ENCODE measurements at regions not wholly inside any gene's neighbourhood (a gene's known extent, or its start where the extent isn't known, plus 50 kb on each side); places are given as distances from the start of the nearest gene placed in this dataset.
"Not testable (repeated sequence)": the region's sequence is repeated elsewhere in the genome, so short reads cannot be mapped to it uniquely, and the experiment has no call there.

GRCh38 chr5:27103486-27103885 is 65.1 kb upstream of the CDH9 start:
- no peak for DNase-seq (ENCODE audit: low read depth in 2 of 2)

- DNase-seq (ENCODE audit: low read depth in 2 of 2), result not testable (repeated sequence)
Measured at GRCh38 chr5:27095761-27096160, 57.4 kb upstream of the CDH9 start.

- no peak for DNase-seq (ENCODE audit: low read depth in 2 of 2)
Measured at GRCh38 chr5:27093279-27093678, 54.9 kb upstream of the CDH9 start.

- DNase-seq (ENCODE audit: low read depth in 2 of 2), result no peak
Measured at GRCh38 chr5:27091858-27092257, 53.5 kb upstream of the CDH9 start.

- DNase-seq (ENCODE audit: low read depth in 2 of 2), result not testable (repeated sequence)
Measured at GRCh38 chr5:27088822-27089221, 50.4 kb upstream of the CDH9 start.
